ENCODE measurements at regions not wholly inside any gene's neighbourhood (a gene's known extent, or its start where the extent isn't known, plus 50 kb on each side); places are given as distances from the start of the nearest gene placed in this dataset.

GRCh38 chr14:101004176-101004575 is 100.7 kb upstream of the RTL1 start:
- Histone ChIP-seq H4K20me1 (replicated peaks; ENCODE audit: insufficient read depth) (no peaks in the 10 kb centered on the region), H2AFZ (no peak overlapping the region), H3K27ac (ENCODE audit: low read depth) (no peak overlapping the region), H3K27me3 (ENCODE audit: insufficient read depth) (no peaks in the 10 kb centered on the region), H3K4me1 (ENCODE audit: insufficient read depth) (no peaks in the 10 kb centered on the region; the same call in 1 of the 2 replicates), H3K4me2 (no peak overlapping the region), H3K79me2 (replicated peaks; ENCODE audit: insufficient read depth) (no peaks in the 10 kb centered on the region), H3K9me2 (ENCODE audit: insufficient read depth) (0 out of 2 replicates have a peak, but pooled peaks cover 9% of the 10 kb centered on the region), H3K36me3 (ENCODE audit: insufficient read depth) (no peaks in the 10 kb centered on the region), H3K4me3 (no peak overlapping the region), H3F3A (replicated peaks; ENCODE audit: low read depth) (no peaks in the 10 kb centered on the region)
- H3K27me3 Mint-ChIP-seq (ENCODE audit: insufficient read depth, low read depth, poor library complexity): peaks cover 6% of the 10 kb centered on the region
- no peak overlapping the region for H3K4me3 Mint-ChIP-seq
- DNase-seq (ENCODE audit: low spot score) (no peak), ATAC-seq (no peak)
- no peak overlapping the region for H3K27ac Mint-ChIP-seq
- H3K4me1 Mint-ChIP-seq: peaks cover 8% of the 10 kb centered on the region; the same call in 2 of the 3 replicates
- TF ChIP-seq ETS1 (IDR thresholded peaks at IDR 0.05): no peak
- no peak for TF ChIP-seq CTCF (conservative IDR thresholded peaks at IDR 0.05; ENCODE audit: low read depth in 2 of 2)
- no peak for TF ChIP-seq ZNF114 (CRISPR knock-in tag; IDR thresholded peaks at IDR 0.05)
- TF ChIP-seq NANOG (IDR thresholded peaks at IDR 0.05; ENCODE audit: borderline replicate concordance): no peak
- TF ChIP-seq JUNB (IDR thresholded peaks at IDR 0.05; ENCODE audit: unreplicated experiment): no peak
- TF ChIP-seq ZNF331 (CRISPR knock-in tag; IDR thresholded peaks at IDR 0.05; ENCODE audit: low read depth): no peak
- no peak for TF ChIP-seq ZNF462 (CRISPR knock-in tag; IDR thresholded peaks at IDR 0.05)
- TF ChIP-seq POLR2AphosphoS5 (IDR thresholded peaks at IDR 0.05; ENCODE audit: low read depth): no peak
- no peak for TF ChIP-seq EZH2 (IDR thresholded peaks at IDR 0.05; ENCODE audit: low read depth, unreplicated experiment)
- TF ChIP-seq CREB1 (CRISPR knock-in tag; IDR thresholded peaks at IDR 0.05; ENCODE audit: low read depth): no peak
- no peak for TF ChIP-seq STAT1 (IDR thresholded peaks at IDR 0.05; ENCODE audit: unreplicated experiment)
- no peak for TF ChIP-seq EZH2phosphoT487 (IDR thresholded peaks at IDR 0.05; ENCODE audit: unreplicated experiment)
- no peak for TF ChIP-seq REST (IDR thresholded peaks at IDR 0.05; ENCODE audit: unreplicated experiment)
- no peaks in the 10 kb centered on the region; the same call in 2 of the 3 replicates for H3K9me3 Mint-ChIP-seq
- H3K36me3 Mint-ChIP-seq (ENCODE audit: low read depth): no peaks in the 10 kb centered on the region
